GM13976 (cell line): ENCODE measurements at regions not wholly inside any gene's neighbourhood (a gene's known extent, or its start where the extent isn't known, plus 50 kb on each side); places are given as distances from the start of the nearest gene placed in this dataset.

Experiments used
- DNase-seq: peaks from one replicate; pipeline ENCODE4 v3.0.0; 2012; ENCODE audit warnings: low spot score
- CTCF ChIP-seq: IDR thresholded peaks from 2 replicates; pipeline ENCODE4 v1.5.1; 2012; ENCODE audit warnings: borderline replicate concordance, mild to moderate bottlenecking; ENCODE audit not compliant: insufficient read depth; ENCODE audit errors: extremely low read depth, missing control alignments, control extremely low read depth
- in situ Hi-C: fragments of 300-500 bp; cut with MboI; formaldehyde crosslinking; loops from one replicate; pipeline ENCODE4 v1.12.0; 2022; ENCODE audit warnings: low sequenced_read_pairs, mixed read lengths, inconsistent platforms; ENCODE audit not compliant: unreplicated experiment

GRCh38 chr4:41475402-41475801, 62.6 kb upstream of the LIMCH1 start:
- DNase-seq = no peak
- TF ChIP-seq CTCF = no peak
- in situ Hi-C loops = no loop called here

- no peak for TF ChIP-seq CTCF
- no peak for DNase-seq
- in situ Hi-C loops = no loop called here
Observed at GRCh38 chr4:41476310-41476885, 61.6 kb upstream of the LIMCH1 start.

GRCh38 chr4:41477181-41477905, 60.6 kb upstream of the LIMCH1 start:
- TF ChIP-seq CTCF = no peak
- in situ Hi-C loops = no loop called here
- DNase-seq = no peak

GRCh38 chr4:41478518-41478917, 59.4 kb upstream of the LIMCH1 start:
- no peak for TF ChIP-seq CTCF

GRCh38 chr4:41480896-41481311, 57.1 kb upstream of the LIMCH1 start:
- in situ Hi-C loops = no loop called here
- no peak for TF ChIP-seq CTCF
- no peak for DNase-seq

More at GRCh38 chr4:41478518-41478917, 59.4 kb upstream of the LIMCH1 start:
- DNase-seq = no peak
- in situ Hi-C loops = no loop called here

GRCh38 chr4:41483771-41484170, 54.2 kb upstream of the LIMCH1 start:
- no peak for TF ChIP-seq CTCF
- in situ Hi-C loops = no loop called here
- no peak for DNase-seq

GRCh38 chr4:41485041-41485440, 52.9 kb upstream of the LIMCH1 start:
- DNase-seq = no peak
- no peak for TF ChIP-seq CTCF
- in situ Hi-C loops = no loop called here
